Fibroblast of skin of right quadriceps (primary cell): ENCODE measurements at regions not wholly inside any gene's neighbourhood (a gene's known extent, or its start where the extent isn't known, plus 50 kb on each side); places are given as distances from the start of the nearest gene placed in this dataset.
"Not testable (repeated sequence)": the region's sequence is repeated elsewhere in the genome, so short reads cannot be mapped to it uniquely, and the experiment has no call there.

Source experiments
- DNase-seq: peaks from one replicate; pipeline ENCODE4 v3.0.0-alpha.2; 2013

DNA sequence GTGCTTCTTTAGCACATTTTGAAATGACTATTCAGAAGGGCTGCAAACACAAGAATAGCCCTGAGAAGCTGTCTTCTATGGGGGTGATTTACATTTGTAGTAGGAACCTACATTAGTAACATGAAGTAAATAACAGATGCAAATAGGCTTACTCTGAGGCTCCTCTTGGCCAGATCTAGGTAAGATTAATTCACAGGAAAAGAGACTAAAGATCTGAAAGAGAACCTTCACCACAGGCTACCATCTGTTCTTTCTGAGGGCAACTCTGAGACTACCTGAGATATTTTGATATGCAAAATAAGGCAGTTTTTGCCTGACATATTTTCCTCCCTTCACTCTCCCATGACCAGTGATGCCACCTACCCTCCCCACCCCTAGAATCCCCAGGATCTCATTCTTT is 1267.8 kb downstream of the PLA2G4A start:
- no peak for DNase-seq

DNA sequence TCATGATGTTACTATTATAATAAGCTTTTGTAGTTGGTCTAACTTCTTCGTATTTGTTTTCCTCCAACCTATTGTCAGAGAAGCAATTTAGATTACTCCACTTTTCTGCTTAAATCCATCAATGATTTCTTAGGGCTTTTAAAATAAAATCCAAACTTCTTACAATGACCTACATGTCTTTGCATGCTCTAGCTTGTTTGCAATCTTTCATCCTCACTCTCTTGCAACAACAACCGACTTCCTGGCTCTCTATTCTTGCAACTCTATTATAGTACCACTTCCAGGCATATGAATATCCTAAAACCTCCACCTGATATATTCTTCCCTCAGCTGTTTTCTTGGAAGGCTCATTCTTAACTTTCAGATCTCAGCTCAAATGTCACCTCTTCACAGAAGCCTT is 1288.7 kb downstream of the PLA2G4A start:
- DNase-seq = no peak

- DNase-seq = no peak
These were observed 1293.9 kb downstream of the PLA2G4A start for GRCh38 chr1:188122646-188123045.

GRCh38 chr1:188127507-188127906 is 1298.8 kb downstream of the PLA2G4A start:
- DNase-seq = no peak

GRCh38 chr1:188128761-188129160 is 1300.0 kb downstream of the PLA2G4A start:
- no peak for DNase-seq

GRCh38 chr1:188129856-188130838 is 1301.4 kb downstream of the PLA2G4A start:
- DNase-seq = no peak

GRCh38 chr1:188137221-188137620 is 1308.5 kb downstream of the PLA2G4A start:
- DNase-seq = no peak

GRCh38 chr1:188140958-188141357 is 1312.2 kb downstream of the PLA2G4A start:
- no peak for DNase-seq

DNA sequence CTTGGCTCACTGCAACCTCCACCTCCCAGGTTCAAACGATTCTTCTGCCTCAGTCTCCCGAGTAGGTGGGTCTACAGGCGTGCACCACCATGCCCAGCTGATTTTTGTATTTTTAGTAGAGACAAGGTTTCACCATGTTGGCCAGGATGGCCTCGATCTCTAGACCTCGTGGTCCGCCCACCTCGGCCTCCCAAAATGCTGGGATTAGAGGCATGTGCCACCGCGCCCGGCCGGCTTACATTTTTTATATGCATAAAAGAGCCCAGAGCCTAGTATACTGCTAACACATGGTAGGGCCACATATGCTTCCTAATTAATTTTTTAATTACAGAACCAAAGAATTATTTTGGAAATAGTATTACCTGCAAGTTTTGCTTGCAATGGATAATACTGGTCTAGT is 1325.4 kb downstream of the PLA2G4A start:
- DNase-seq = no peak

DNA sequence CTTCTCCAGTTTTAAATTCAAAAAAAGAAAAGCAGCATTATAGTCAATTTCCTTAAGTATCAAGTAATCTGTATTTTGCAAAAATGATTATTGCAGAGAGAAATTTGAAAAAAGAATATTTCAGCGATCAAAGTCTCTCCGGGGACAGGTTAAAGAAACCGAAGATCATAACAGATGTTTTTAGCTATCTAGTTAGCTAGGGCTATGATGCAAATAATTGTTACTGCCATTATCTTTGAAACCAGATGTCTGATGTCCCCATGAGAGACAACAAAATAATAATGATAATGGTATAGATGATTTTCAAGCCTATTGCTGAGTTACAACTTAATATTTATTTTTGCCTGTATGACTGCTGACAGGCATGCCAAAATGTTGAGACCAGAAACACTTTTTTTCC is 1326.0 kb downstream of the PLA2G4A start:
- no peak for DNase-seq

GRCh38 chr1:188155261-188155660 is 1326.5 kb downstream of the PLA2G4A start:
- no peak for DNase-seq

GRCh38 chr1:188164459-188164858 is 1335.7 kb downstream of the PLA2G4A start:
- DNase-seq = no peak

- DNase-seq = no peak
These were observed 1337.9 kb downstream of the PLA2G4A start for GRCh38 chr1:188166654-188167053.

DNA sequence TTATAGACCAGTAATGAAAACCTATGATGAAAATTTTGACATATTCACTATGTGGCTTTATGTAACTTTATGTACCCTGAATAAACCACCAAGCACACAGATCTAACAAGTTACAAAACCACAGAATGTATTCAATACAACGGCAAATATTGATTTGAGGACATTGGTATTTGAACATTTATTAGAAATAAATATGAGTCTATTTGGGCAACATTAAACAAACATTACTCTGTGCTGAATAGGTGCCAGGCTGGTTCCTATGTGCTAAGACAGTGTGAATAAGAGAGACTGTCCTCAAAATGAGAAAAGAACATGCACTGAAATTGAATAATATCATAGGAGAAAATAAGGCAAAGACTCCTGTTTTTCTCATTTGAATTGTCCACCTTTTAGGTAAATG is 1341.2 kb downstream of the PLA2G4A start:
- DNase-seq = no peak

GRCh38 chr1:188170411-188170810 is 1341.7 kb downstream of the PLA2G4A start:
- no peak for DNase-seq

DNA sequence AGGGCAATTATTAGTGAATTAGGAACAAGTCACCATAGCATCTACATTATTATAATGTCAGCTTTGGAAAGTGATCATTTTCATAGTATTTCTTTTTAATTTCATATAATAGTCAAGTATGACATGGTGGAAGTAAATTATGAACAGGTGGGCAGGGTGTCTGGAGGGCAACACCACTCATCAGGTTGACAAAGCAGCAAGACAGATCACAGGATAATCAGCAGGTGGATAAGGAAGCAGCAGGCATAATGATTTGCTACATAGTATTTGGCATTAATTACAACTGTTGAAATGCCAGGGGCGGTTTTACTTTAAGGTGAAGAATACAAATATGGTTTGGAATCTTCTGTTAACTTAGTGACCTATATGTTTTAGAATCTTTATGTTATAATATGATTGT is 1342.2 kb downstream of the PLA2G4A start:
- DNase-seq = no peak

DNA sequence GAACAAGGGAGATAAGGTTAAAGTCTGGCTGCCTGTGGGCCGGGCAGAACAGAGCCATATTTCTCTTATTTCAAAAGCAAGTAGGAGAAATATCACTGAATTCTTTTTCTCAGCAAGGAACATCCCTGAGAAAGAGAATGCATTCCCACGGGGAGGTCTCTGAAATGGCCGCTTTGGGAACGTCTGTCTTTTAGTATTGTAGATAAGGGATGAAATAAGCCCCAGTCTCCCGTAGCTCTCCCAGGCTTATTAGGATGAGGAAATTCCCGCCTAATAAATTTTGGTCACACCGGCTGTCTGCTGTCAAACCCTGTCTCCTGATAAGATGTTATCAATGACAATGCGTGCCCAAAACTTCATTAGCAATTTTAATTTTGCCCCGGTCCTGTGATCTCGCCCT is 1353.3 kb downstream of the PLA2G4A start:
- DNase-seq = not testable (repeated sequence)

GRCh38 chr1:188188317-188188716 is 1359.6 kb downstream of the PLA2G4A start:
- DNase-seq = no peak

DNA sequence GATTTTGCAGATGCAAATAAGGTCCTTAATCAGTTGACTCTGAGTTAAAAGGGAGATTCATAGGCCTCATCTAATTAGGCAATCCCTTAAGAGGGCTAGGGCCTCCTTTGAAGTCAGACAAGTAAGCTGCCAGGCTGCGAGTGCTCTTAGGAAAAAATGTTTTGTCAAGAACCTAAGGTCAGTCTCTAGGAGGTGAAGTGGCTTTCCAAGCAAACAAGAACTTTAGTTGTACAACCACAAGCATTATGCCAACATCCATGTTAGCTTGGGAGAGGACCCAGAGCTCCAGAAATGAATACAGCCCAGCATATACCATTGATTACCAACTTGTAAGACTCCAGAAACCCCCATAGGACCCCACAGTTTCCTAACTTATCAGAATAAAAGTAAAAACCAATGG is 1366.2 kb downstream of the PLA2G4A start:
- DNase-seq = no peak

GRCh38 chr1:188218289-188218688 is 1389.5 kb downstream of the PLA2G4A start:
- DNase-seq = no peak

DNA sequence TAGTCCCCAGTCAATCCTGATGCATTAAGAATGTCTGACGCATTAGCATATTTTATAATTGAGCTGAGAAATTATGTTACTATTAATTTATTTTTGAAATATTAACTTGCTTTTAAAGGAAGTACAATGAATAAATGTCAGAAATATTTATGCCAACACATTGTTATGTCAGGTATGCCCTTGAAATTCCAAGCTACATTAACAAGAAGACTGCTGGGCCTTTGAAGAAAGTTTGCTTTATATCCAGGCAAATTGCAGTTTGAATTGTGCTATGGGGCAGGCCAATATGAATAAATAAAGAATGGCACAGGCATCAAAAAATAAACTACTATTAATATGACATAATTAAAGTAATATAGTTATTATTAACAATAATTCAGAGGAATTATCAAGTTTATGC is 1391.3 kb downstream of the PLA2G4A start:
- DNase-seq = no peak

DNA sequence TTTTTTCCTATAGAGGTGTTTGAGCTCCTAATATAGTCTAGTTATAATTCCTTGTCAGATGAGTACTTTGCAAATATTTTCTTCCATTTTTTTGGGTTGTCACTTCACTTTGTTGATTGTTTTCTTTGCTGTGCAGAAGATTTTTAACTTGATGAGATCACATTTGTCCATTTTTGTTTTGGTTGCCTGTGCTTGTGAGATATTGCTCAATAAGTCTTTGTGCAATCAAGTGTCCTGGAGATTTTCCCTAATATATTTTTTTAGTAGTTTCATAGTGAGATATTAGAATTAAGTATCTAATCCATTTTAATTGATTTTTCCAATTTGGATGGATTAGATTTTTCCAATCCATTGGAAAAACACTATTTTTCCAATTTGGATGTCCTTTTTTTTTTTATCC is 1395.5 kb downstream of the PLA2G4A start:
- DNase-seq = no peak

DNA sequence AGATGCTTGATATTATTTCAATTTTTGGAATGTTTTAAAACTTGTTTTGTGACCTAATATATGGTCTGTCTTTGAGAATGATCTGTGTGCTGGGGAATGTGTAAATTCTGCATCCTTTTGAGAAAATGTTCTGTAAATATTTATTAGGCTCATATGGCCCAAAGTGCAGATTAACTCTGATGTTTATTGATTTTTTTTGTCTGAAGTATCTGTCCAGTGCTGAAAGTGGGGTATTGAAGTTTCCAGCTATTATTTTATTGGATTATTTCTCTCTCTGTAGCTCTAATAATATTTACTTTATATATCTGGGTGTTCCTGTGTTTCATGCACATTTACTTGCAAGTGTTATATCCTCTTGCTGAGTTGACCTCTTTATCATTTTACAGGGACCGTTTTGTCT is 1397.2 kb downstream of the PLA2G4A start:
- no peak for DNase-seq

GRCh38 chr1:188228623-188229022 is 1399.9 kb downstream of the PLA2G4A start:
- DNase-seq = no peak
